ENCODE measurements at regions not wholly inside any gene's neighbourhood (a gene's known extent, or its start where the extent isn't known, plus 50 kb on each side); places are given as distances from the start of the nearest gene placed in this dataset.
A peak's percentile ranks its signal among the peaks of the same experiment; 100 is the strongest.

DNA sequence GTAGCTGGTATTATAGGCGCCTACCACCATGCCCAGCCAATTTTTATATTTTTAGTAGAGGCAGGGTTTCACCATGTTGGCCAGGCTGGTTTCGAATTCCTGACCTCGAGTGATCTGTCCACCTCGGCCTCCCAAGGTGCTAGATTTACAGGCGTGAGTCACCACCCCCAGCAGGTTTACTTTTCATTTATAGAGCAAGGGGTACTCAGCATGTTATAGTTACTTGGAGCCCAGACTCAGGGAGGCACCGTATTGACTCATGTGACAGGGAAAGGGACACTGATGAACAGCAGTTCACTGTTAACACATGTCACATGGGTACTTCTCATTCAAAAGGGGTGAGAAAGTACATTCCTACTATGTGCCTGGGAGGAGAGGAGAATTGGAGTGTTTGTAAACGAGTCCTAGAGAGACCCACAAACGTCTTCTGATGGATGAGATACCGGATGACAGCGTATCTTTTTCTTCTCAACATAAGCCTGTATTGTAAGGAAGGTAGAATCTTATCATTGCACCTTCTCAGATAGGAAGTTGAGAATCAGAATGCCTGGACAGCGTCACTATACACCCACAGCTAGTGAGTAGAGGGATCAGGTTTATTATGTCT is 510.0 kb downstream of the USP25 start:
- DNase-seq (ENCODE audit: low read depth) = no peak
- no peak overlapping the region for H3K4me3 ChIP-seq (replicated peaks; ENCODE audit: low read depth, low read length)
- TF ChIP-seq, protein P1, sequence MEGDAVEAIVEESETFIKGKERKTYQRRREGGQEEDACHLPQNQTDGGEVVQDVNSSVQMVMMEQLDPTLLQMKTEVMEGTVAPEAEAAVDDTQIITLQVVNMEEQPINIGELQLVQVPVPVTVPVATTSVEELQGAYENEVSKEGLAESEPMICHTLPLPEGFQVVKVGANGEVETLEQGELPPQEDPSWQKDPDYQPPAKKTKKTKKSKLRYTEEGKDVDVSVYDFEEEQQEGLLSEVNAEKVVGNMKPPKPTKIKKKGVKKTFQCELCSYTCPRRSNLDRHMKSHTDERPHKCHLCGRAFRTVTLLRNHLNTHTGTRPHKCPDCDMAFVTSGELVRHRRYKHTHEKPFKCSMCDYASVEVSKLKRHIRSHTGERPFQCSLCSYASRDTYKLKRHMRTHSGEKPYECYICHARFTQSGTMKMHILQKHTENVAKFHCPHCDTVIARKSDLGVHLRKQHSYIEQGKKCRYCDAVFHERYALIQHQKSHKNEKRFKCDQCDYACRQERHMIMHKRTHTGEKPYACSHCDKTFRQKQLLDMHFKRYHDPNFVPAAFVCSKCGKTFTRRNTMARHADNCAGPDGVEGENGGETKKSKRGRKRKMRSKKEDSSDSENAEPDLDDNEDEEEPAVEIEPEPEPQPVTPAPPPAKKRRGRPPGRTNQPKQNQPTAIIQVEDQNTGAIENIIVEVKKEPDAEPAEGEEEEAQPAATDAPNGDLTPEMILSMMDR (IDR thresholded peaks at IDR 0.05; ENCODE audit: low read length, missing control alignments) = no peak

DNA sequence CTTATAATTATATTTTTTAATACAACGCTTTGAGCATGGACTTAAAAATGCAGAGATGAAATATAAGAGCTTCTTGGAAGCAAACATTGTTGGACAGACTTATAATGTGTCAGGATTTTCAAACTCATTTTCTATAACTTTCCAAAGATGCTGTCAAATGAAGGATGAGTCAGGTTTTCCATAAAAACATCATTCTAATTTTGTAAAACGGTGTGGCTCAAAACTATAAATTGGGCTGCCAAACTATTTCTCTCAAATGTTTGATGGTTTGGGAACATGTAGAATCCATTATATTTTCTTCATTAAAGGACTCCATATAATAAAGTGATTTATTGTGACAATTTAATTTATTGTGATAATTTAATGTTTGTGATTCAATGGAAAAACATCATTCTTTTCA is 511.2 kb downstream of the USP25 start:
- H3K4me3 ChIP-seq (replicated peaks; ENCODE audit: low read depth, low read length) = no peak overlapping the region
- DNase-seq (ENCODE audit: low read depth) = peak; percentile 17
- TF ChIP-seq, protein P1 (IDR thresholded peaks at IDR 0.05; ENCODE audit: low read length, missing control alignments) = no peak

DNA sequence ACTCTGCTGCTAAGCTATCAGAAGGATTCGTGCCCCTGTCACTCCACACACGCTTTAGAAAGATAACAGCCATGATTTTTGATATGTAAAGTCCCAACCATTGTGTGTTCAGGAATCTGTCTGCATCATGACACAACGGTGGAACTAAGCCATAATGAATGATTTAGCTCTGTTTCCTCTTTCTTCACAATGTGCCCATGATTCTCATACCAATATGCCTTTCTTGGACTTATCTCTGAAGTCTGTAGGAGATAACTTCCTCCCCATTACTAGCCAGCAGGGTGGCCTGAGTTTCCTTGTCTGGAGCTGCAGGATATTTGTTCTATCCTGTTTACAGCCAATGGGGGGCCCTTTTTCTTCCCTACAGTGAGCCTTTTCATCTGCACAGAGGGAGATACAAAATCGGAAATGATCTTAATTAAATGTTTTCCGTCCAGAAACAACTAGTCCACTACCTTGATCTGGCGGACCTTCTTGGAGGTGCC is 511.7 kb downstream of the USP25 start:
- DNase-seq (ENCODE audit: low read depth) = peak; percentile 66
- no peak overlapping the region for H3K4me3 ChIP-seq (replicated peaks; ENCODE audit: low read depth, low read length)
- TF ChIP-seq, protein P1 (IDR thresholded peaks at IDR 0.05; ENCODE audit: low read length, missing control alignments) = no peak

DNA sequence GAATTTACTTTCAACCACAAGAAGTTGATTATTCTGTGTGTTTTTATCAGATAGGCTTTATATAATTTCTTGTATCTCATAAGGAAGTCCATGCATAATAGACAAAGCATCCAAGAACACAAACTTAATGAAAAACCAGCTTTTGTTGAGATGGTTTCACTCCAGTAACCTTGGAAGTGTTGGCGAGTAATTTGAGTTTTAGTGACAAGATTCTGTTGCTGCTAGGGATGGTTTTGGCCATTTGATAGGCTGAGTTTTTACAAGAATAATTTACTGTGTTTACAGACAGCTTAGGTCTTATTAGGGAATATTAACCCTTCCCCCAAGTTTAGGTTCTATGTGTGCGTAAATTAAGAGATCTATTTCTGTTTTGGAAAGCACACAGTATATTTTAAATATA is 513.6 kb downstream of the USP25 start:
- TF ChIP-seq, protein P1 (IDR thresholded peaks at IDR 0.05; ENCODE audit: low read length, missing control alignments) = no peak
- H3K4me3 ChIP-seq (replicated peaks; ENCODE audit: low read depth, low read length) = no peak overlapping the region
- DNase-seq (ENCODE audit: low read depth) = no peak

DNA sequence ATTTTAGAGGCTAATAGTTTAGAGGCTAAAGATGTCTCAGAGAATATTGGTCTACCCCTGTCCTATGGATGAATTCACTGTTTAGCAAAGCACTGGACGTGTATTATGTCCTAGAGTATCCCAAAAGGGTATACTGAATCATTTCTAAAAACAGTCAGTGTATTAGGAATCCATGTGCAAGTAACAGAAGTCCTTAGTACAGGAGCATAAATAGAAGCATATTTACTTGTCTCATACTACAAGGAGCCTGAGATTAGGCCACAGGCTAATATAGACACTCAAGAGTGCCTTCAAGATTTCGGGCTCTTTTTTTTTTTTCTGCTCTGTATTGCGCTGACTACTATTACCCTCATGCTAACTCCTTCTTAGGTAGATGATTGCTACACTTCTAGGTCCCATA is 518.9 kb downstream of the USP25 start:
- TF ChIP-seq, protein P1 (IDR thresholded peaks at IDR 0.05; ENCODE audit: low read length, missing control alignments) = no peak
- H3K4me3 ChIP-seq (replicated peaks; ENCODE audit: low read depth, low read length) = no peak overlapping the region
- no peak for DNase-seq (ENCODE audit: low read depth)

DNA sequence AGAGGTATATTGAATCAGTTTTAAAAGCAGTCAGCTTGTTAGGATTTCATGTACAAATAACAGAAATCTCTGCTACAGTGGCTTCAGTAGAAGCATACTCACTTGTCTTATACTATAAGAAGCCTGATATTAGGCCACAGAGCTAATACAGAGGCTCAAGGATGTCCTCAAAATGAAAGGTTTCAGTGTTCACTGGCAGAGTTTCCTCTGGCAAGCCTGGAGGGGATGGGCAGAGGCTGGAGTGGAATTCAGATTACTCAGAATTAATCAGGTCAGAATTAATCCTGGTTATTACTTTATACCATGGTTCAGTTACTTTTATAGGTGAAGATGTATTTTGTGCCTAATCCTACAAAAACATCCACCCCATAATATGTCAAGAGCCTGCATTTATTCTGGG is 520.5 kb downstream of the USP25 start:
- TF ChIP-seq, protein P1 (IDR thresholded peaks at IDR 0.05; ENCODE audit: low read length, missing control alignments) = no peak
- H3K4me3 ChIP-seq (replicated peaks; ENCODE audit: low read depth, low read length) = no peak overlapping the region
- no peak for DNase-seq (ENCODE audit: low read depth)

Measured in fibroblast of pulmonary artery (primary cell).